ENCODE measurements at regions not wholly inside any gene's neighbourhood (a gene's known extent, or its start where the extent isn't known, plus 50 kb on each side); places are given as distances from the start of the nearest gene placed in this dataset.
"Not testable (repeated sequence)": the region's sequence is repeated elsewhere in the genome, so short reads cannot be mapped to it uniquely, and the experiment has no call there.

GRCh38 chr20:47886454-47887041 lies 101.3 kb upstream of the SULF2 start:
- DNase-seq (no peak), ATAC-seq (replicated peaks) (no peak)
- Mint-ChIP-seq H3K27ac (no peak overlapping the region), H3K4me1 (no peaks in the 10 kb centered on the region), H3K9me3 (no peaks in the 10 kb centered on the region), H3K27me3 (peaks cover 11 to 32% of the 10 kb centered on the region in 2 donors), H3K4me3 (no peak overlapping the region), H3K36me3 (no peaks in the 10 kb centered on the region)

DNA sequence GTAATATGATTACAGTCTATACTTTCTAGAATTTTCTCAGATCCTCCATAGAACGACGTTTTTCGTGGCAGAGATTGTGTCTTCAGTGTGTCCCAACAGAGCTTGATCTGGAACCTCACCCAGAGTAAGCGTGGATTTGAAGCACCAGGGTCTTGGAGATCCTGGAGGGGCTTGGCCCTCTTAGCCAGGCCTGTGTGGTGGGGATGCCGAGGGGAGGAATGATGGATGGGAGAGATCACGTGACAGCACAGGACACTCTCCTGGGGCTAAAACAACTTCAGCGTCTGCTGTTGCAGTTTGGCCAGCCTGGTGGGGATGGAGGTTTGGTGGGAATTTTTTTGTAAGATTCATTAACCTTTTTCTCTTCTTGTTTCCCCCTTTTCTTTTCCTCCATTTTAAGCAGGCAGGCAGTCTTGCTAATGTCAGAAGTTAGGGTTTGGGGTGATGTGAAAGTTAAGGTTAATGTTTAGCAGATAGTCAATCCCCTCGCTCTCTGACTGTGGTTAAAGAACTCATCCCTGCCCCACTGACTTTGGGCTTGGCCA lies 100.7 kb upstream of the SULF2 start:
- H3K9me3 Mint-ChIP-seq: no peaks in the 10 kb centered on the region
- no peak overlapping the region for H3K27ac Mint-ChIP-seq
- no peak for ATAC-seq (replicated peaks)
- H3K4me3 Mint-ChIP-seq: no peak overlapping the region
- no peak for DNase-seq
- no peaks in the 10 kb centered on the region for H3K4me1 Mint-ChIP-seq
- H3K27me3 Mint-ChIP-seq: peaks cover 11 to 32% of the 10 kb centered on the region in 2 donors
- H3K36me3 Mint-ChIP-seq: no peaks in the 10 kb centered on the region

DNA sequence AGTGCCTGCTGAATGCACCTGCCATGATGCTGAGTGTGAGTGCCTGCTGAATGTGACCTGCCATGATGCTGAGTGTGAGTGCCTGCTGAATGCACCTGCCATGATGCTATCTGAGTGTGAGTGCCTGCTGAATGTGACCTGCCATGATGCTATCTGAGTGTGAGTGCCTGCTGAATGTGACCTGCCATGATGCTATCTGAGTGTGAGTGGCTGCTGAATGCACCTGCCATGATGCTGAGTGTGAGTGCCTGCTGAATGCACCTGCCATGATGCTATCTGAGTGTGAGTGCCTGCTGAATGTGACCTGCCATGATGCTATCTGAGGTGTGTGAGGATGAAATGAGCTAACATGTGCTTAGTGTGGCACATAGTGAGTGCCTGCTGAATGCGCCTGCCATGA lies 98.7 kb upstream of the SULF2 start:
- not testable (repeated sequence) for H3K4me3 Mint-ChIP-seq; DNase-seq; H3K36me3 Mint-ChIP-seq; H3K4me1 Mint-ChIP-seq; H3K27ac Mint-ChIP-seq; H3K9me3 Mint-ChIP-seq; ATAC-seq (replicated peaks)
- H3K27me3 Mint-ChIP-seq: peaks cover 20 to 35% of the 10 kb centered on the region in 2 donors

- peaks cover 0 to 3% of the 10 kb centered on the region in 2 donors for H3K4me1 Mint-ChIP-seq
- H3K27me3 Mint-ChIP-seq: peaks cover 26 to 36% of the 10 kb centered on the region in 2 donors
- H3K9me3 Mint-ChIP-seq: peaks cover 0 to 8% of the 10 kb centered on the region in 2 donors
- ATAC-seq (replicated peaks) (no peak), DNase-seq (no peak)
- H3K36me3 Mint-ChIP-seq: no peaks in the 10 kb centered on the region
- H3K27ac Mint-ChIP-seq: no peak overlapping the region
- no peak overlapping the region for H3K4me3 Mint-ChIP-seq
Observed at GRCh38 chr20:47883186-47883585, 97.9 kb upstream of the SULF2 start.

DNA sequence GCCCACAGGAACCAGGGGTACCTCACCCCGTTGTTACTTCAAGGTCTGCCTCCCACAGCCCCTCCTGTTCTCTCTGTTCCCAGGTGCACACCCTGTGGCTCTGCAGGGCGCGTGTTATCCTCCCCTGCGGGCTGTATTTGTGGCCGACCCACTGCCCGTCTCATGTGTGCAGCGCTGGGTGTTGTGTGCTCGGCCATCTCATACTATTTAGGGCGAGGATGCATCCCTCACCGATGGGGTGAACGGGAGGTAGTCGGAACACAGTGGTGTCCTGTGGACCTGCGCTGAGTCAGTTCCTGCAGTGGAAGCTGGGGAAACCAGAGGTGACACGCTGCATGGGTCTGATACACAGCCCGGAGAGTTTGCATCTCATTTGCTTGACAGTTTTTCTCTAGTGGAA lies 94.5 kb upstream of the SULF2 start:
- H3K4me1 Mint-ChIP-seq: peaks cover 3 to 6% of the 10 kb centered on the region in 2 donors
- no peak for ATAC-seq (replicated peaks)
- peaks cover 0 to 11% of the 10 kb centered on the region in 2 donors for H3K9me3 Mint-ChIP-seq

DNA sequence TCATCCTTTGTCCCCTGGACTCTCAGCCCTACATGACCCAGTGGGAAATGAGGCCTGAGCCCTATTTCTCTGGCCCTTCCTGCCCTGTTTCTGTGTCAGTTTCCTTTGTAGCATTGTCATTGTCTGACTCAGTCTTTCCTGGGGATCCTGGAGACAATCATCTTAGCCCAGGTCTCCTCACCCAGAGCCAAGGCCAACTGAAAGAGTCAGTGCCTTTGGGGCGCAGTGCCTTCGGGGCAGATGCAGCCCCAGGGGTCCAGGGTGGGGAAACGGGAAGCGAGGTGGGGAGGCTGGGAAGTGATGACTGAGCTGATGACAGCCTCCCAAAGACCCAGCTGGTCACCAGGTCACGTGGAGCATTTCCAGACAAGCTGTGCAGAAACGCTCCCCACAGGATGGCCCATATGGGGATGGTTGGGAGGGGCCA lies 93.3 kb upstream of the SULF2 start:
- Mint-ChIP-seq H3K9me3 (peaks cover 0 to 11% of the 10 kb centered on the region in 2 donors), H3K36me3 (no peaks in the 10 kb centered on the region), H3K4me1 (peaks cover 3 to 6% of the 10 kb centered on the region in 2 donors), H3K27me3 (peaks cover 21 to 24% of the 10 kb centered on the region in 2 donors), H3K27ac (no peak overlapping the region), H3K4me3 (no peak overlapping the region)
- ATAC-seq (replicated peaks) (no peak), DNase-seq (no peak)

More for the DNA sequence above, 94.5 kb upstream of the SULF2 start:
- Mint-ChIP-seq H3K36me3 (no peaks in the 10 kb centered on the region), H3K27me3 (peaks cover 26 to 28% of the 10 kb centered on the region in 2 donors), H3K4me3 (no peak overlapping the region), H3K27ac (no peak overlapping the region)
- no peak for DNase-seq

GRCh38 chr20:47876311-47877088 lies 91.2 kb upstream of the SULF2 start:
- no peak for ATAC-seq (replicated peaks)
- H3K27me3 Mint-ChIP-seq: peaks cover 15 to 36% of the 10 kb centered on the region in 2 donors
- DNase-seq: no peak
- no peak overlapping the region for H3K4me3 Mint-ChIP-seq
- H3K27ac Mint-ChIP-seq: no peak overlapping the region
- H3K4me1 Mint-ChIP-seq: peaks cover 3 to 6% of the 10 kb centered on the region in 2 donors
- no peaks in the 10 kb centered on the region for H3K36me3 Mint-ChIP-seq
- H3K9me3 Mint-ChIP-seq: peaks cover 0 to 11% of the 10 kb centered on the region in 2 donors

- Mint-ChIP-seq H3K27me3 (peaks cover 15 to 36% of the 10 kb centered on the region in 2 donors), H3K27ac (no peak overlapping the region), H3K4me1 (peaks cover 3 to 6% of the 10 kb centered on the region in 2 donors), H3K4me3 (no peak overlapping the region), H3K36me3 (no peaks in the 10 kb centered on the region), H3K9me3 (peaks cover 0 to 11% of the 10 kb centered on the region in 2 donors)
- no peak for ATAC-seq (replicated peaks)
- no peak for DNase-seq
Observed at GRCh38 chr20:47875297-47876025, 90.2 kb upstream of the SULF2 start.

DNA sequence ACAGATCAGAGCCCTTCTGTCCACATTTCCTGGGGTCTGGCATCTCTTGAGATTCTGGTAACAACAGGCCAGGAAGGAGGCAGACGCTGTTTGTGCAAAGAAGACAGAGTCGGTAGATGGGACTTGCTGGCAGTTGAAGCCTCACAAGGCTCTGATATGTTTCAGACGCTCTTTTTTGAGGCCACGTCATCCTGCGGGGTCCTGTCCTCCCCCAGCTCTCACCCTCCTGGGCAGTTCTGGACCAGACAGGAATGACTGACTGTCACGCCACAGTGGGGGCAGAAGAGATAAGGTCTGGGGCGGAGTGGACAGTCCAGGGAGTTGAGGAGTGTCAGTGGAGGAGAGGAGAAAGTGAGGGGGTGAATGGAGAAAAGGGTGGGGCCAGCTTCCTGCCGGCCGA lies 87.1 kb upstream of the SULF2 start:
- no peak for ATAC-seq (replicated peaks)
- Mint-ChIP-seq H3K27me3 (peaks cover 0 to 23% of the 10 kb centered on the region in 2 donors), H3K4me3 (no peak overlapping the region), H3K36me3 (no peaks in the 10 kb centered on the region), H3K27ac (no peak overlapping the region), H3K9me3 (no peaks in the 10 kb centered on the region), H3K4me1 (peaks cover 0 to 6% of the 10 kb centered on the region in 2 donors)
- no peak for DNase-seq

DNA sequence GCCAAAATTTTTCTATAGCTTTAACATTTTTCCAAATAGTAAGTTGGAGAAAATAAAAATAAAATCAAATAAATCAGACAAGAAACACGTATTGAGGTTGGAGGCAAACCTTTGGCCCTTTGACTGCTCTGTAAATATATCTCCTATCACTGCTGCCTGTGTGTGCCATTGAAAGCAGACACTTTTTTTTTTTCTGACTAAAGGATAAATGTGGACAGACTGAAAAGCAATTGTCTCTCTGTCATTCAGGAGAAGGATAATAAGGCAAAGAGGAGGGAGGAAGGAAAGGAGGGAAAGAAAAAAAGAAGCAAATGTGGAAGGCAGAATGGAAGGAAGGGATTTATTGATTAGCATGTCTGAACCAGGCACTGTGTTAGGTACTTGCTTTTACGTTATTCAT lies 85.2 kb upstream of the SULF2 start:
- Mint-ChIP-seq H3K4me3 (no peak overlapping the region), H3K9me3 (no peaks in the 10 kb centered on the region), H3K27me3 (peaks cover 11 to 31% of the 10 kb centered on the region in 2 donors), H3K36me3 (no peaks in the 10 kb centered on the region), H3K4me1 (no peaks in the 10 kb centered on the region), H3K27ac (no peak overlapping the region)
- no peak for DNase-seq
- no peak for ATAC-seq (replicated peaks)

GRCh38 chr20:47868744-47869143 lies 83.5 kb upstream of the SULF2 start:
- no peak for DNase-seq
- Mint-ChIP-seq H3K27ac (no peak overlapping the region), H3K36me3 (no peaks in the 10 kb centered on the region), H3K9me3 (no peaks in the 10 kb centered on the region), H3K27me3 (peaks cover 13 to 27% of the 10 kb centered on the region in 2 donors), H3K4me3 (no peak overlapping the region), H3K4me1 (no peaks in the 10 kb centered on the region)
- ATAC-seq (replicated peaks): no peak

DNA sequence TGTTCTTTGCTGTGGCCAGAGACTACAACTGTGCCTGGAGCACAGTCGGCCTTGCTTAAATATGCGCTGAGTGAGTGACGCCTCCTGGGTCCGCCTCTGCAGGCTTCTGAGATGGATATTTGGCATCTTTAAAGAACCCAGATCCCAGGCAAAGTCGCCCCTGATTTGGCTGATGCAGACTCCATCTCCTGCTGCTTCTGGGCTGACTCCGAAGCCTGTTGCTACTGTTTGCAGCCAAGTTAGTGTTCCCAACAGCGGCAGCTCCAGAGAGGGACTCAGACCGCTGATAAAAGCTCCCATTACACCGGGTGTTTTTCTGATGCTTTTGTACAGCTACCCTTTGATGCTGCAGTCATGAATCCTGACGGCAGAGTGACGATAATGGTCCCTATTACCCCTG lies 83.0 kb upstream of the SULF2 start:
- peaks cover 3 to 5% of the 10 kb centered on the region in 2 donors for H3K9me3 Mint-ChIP-seq
- H3K36me3 Mint-ChIP-seq: peaks cover 4 to 5% of the 10 kb centered on the region in 2 donors
- no peaks in the 10 kb centered on the region for H3K4me1 Mint-ChIP-seq
- no peak overlapping the region for H3K27ac Mint-ChIP-seq
- ATAC-seq (replicated peaks) (no peak), DNase-seq (no peak)
- H3K4me3 Mint-ChIP-seq: no peak overlapping the region
- peaks cover 13 to 27% of the 10 kb centered on the region in 2 donors for H3K27me3 Mint-ChIP-seq

GRCh38 chr20:47867831-47868230 lies 82.5 kb upstream of the SULF2 start:
- no peak for DNase-seq
- no peak for ATAC-seq (replicated peaks)
- Mint-ChIP-seq H3K4me3 (no peak overlapping the region), H3K9me3 (peaks cover 7% of the 10 kb centered on the region in 2 donors), H3K27ac (peak overlapping the region; percentile 37), H3K36me3 (peaks cover 5 to 6% of the 10 kb centered on the region in 2 donors), H3K27me3 (peaks cover 13 to 23% of the 10 kb centered on the region in 2 donors), H3K4me1 (no peaks in the 10 kb centered on the region)

DNA sequence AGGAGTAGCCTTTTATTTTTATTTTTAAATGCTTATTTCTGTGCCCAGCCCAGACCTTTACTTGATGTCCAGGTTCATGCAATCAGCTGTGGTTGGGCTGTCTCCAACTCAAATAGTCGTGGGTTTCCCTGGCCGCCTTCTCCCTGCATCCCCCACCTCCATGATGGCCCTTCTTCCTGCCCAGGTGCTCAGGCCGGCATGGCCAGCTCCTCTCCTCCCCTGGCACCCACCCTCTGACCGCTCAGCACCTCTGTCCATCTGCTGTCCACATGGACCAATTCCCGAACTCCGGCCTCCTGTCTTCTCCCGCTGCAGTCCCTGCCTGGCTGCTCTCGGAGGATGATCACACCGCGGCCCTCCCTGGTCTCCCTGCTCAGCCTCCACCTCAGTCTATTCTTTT lies 81.2 kb upstream of the SULF2 start:
- DNase-seq (no peak), ATAC-seq (replicated peaks) (no peak)
- no peak overlapping the region for H3K4me3 Mint-ChIP-seq
- H3K9me3 Mint-ChIP-seq: peaks cover 7 to 8% of the 10 kb centered on the region in 2 donors
- H3K4me1 Mint-ChIP-seq: no peaks in the 10 kb centered on the region
- H3K36me3 Mint-ChIP-seq: peaks cover 5 to 6% of the 10 kb centered on the region in 2 donors
- H3K27me3 Mint-ChIP-seq: peaks cover 13 to 15% of the 10 kb centered on the region in 2 donors
- no peak overlapping the region for H3K27ac Mint-ChIP-seq

Data from stimulated activated naive B cell treated with anti-CD40 and anti-IgM and Interleukin-4, amounts not matched to agents 10 μg/mL and 1 μg/mL and 100 μg/mL, for 72 hours (primary cell).